GM12874 (cell line): ENCODE measurements at regions not wholly inside any gene's neighbourhood (a gene's known extent, or its start where the extent isn't known, plus 50 kb on each side); places are given as distances from the start of the nearest gene placed in this dataset.

Experiments
- CTCF ChIP-seq: IDR thresholded peaks from 2 replicates; pipeline ENCODE4 v1.5.1; 2011; ENCODE audit warnings: low read depth, mild to moderate bottlenecking, control low read depth, low read length, moderate library complexity; ENCODE audit not compliant: insufficient read depth

- TF ChIP-seq CTCF, result no peak
Measured at GRCh38 chr21:27323331-27323730, 356.4 kb upstream of the ADAMTS5 start.

GRCh38 chr21:27321791-27322190 is 354.9 kb upstream of the ADAMTS5 start:
- no peak for TF ChIP-seq CTCF

GRCh38 chr21:27320868-27321267 is 354.0 kb upstream of the ADAMTS5 start:
- no peak for TF ChIP-seq CTCF

- TF ChIP-seq CTCF, result no peak
Measured at GRCh38 chr21:27315373-27315772, 348.5 kb upstream of the ADAMTS5 start.

GRCh38 chr21:27314131-27314530 is 347.2 kb upstream of the ADAMTS5 start:
- no peak for TF ChIP-seq CTCF

GRCh38 chr21:27306791-27307775 is 340.2 kb upstream of the ADAMTS5 start:
- no peak for TF ChIP-seq CTCF

- TF ChIP-seq CTCF, result no peak
Measured at GRCh38 chr21:27306206-27306605, 339.3 kb upstream of the ADAMTS5 start.
